H9 (cell line): ENCODE measurements at regions not wholly inside any gene's neighbourhood (a gene's known extent, or its start where the extent isn't known, plus 50 kb on each side); places are given as distances from the start of the nearest gene placed in this dataset.

Experiments used
- DNase-seq: peaks from one replicate; pipeline ENCODE4 v3.0.0-alpha.2; 2017
- H2AFZ ChIP-seq: one replicate; pipeline ENCODE4 v1.6.1; 2013; ENCODE audit warnings: mild to moderate bottlenecking, low read length, control low read depth, moderate library complexity
- H2AK5ac ChIP-seq: 2 replicates; pipeline ENCODE4 v1.6.1; 2013; ENCODE audit warnings: low read length, control low read depth, mixed read lengths; ENCODE audit not compliant: insufficient read length
- H2BK120ac ChIP-seq: one replicate; pipeline ENCODE4 v1.6.1; 2013; ENCODE audit warnings: low read depth, mild to moderate bottlenecking, low read length, control low read depth, inconsistent platforms; ENCODE audit not compliant: poor library complexity, severe bottlenecking
- H2BK12ac ChIP-seq: 2 replicates; pipeline ENCODE4 v1.6.1; 2013; ENCODE audit warnings: low read length, control low read depth, mixed read lengths, low read depth; ENCODE audit not compliant: insufficient read length
- H2BK15ac ChIP-seq: 2 replicates; pipeline ENCODE4 v1.6.1; 2013; ENCODE audit warnings: low read depth, low read length, control low read depth
- H2BK20ac ChIP-seq: one replicate; pipeline ENCODE4 v1.6.1; 2013; ENCODE audit warnings: low read depth, mild to moderate bottlenecking, low read length, control low read depth, inconsistent platforms; ENCODE audit not compliant: poor library complexity, severe bottlenecking
- H2BK5ac ChIP-seq: 2 replicates; pipeline ENCODE4 v1.6.1; 2013; ENCODE audit warnings: low read length, control low read depth, mixed read lengths; ENCODE audit not compliant: insufficient read length
- H3K14ac ChIP-seq: 2 replicates; pipeline ENCODE4 v1.6.1; 2013; ENCODE audit warnings: low read length, control low read depth; ENCODE audit not compliant: insufficient read depth
- H3K18ac ChIP-seq: 2 replicates; pipeline ENCODE4 v1.6.1; 2013; ENCODE audit warnings: low read depth, mild to moderate bottlenecking, mixed read lengths, low read length, control low read depth; ENCODE audit not compliant: insufficient read length
- H3K23ac ChIP-seq: 2 replicates; pipeline ENCODE4 v1.6.1; 2013; ENCODE audit warnings: low read length, control low read depth, mixed read lengths, low read depth; ENCODE audit not compliant: insufficient read length
- H3K23me2 ChIP-seq: 2 replicates; pipeline ENCODE4 v1.6.1; 2013; ENCODE audit warnings: low read depth, mild to moderate bottlenecking, mixed read lengths, low read length, control low read depth; ENCODE audit not compliant: insufficient read length, poor library complexity, severe bottlenecking
- H3K27ac ChIP-seq: 2 replicates; pipeline ENCODE4 v1.5.1; 2013; ENCODE audit warnings: low read length, control low read depth, mixed read lengths, low read depth; ENCODE audit not compliant: insufficient read length
- H3K27me3 ChIP-seq: 2 replicates; pipeline ENCODE4 v1.6.1; 2013; ENCODE audit warnings: low read length, control low read depth, inconsistent platforms; ENCODE audit not compliant: insufficient read depth
- H3K4ac ChIP-seq: 2 replicates; pipeline ENCODE4 v1.6.1; 2013; ENCODE audit warnings: low read depth, mild to moderate bottlenecking, control low read depth, inconsistent platforms, low read length, moderate library complexity
- H3K4me1 ChIP-seq: 2 replicates; pipeline ENCODE4 v1.6.1; 2013; ENCODE audit warnings: low read length, control low read depth, inconsistent platforms; ENCODE audit not compliant: insufficient read depth
- H3K4me2 ChIP-seq: 2 replicates; pipeline ENCODE4 v1.6.1; 2013; ENCODE audit warnings: low read length, control low read depth, mixed read lengths; ENCODE audit not compliant: insufficient read length, insufficient read depth
- H3K56ac ChIP-seq: 2 replicates; pipeline ENCODE4 v1.6.1; 2013; ENCODE audit warnings: low read depth, mild to moderate bottlenecking, mixed read lengths, low read length, control low read depth; ENCODE audit not compliant: insufficient read length
- H3K79me1 ChIP-seq: 2 replicates; pipeline ENCODE4 v1.6.1; 2013; ENCODE audit warnings: low read depth, mild to moderate bottlenecking, moderate library complexity, low read length, control low read depth, inconsistent platforms; ENCODE audit not compliant: insufficient read depth, poor library complexity, severe bottlenecking
- H3K79me2 ChIP-seq: 2 replicates; pipeline ENCODE4 v1.6.1; 2013; ENCODE audit warnings: low read length, control low read depth, inconsistent platforms; ENCODE audit not compliant: insufficient read depth
- H3K9ac ChIP-seq: 2 replicates; pipeline ENCODE4 v1.6.1; 2013; ENCODE audit warnings: low read length, control low read depth, mixed read lengths; ENCODE audit not compliant: insufficient read length; ENCODE audit errors: extremely low read depth
- H3K9me3 ChIP-seq: one replicate; pipeline ENCODE4 v1.6.1; 2013; ENCODE audit warnings: low read depth, low read length, inconsistent platforms; ENCODE audit not compliant: control insufficient read depth
- H3T11ph ChIP-seq: one replicate; pipeline ENCODE4 v1.6.1; 2013; ENCODE audit warnings: mild to moderate bottlenecking, low read length, control low read depth, inconsistent platforms
- H4K20me1 ChIP-seq: one replicate; pipeline ENCODE4 v1.6.1; 2013; ENCODE audit not compliant: control insufficient read depth, insufficient read length, insufficient read depth
- H4K5ac ChIP-seq: 2 replicates; pipeline ENCODE4 v1.6.1; 2013; ENCODE audit warnings: low read depth, mild to moderate bottlenecking, mixed read lengths, low read length, control low read depth; ENCODE audit not compliant: insufficient read length
- H4K8ac ChIP-seq: replicated peaks from 2 replicates; pipeline ENCODE4 v1.6.1; 2013; ENCODE audit warnings: low read length, control low read depth, mixed read lengths, low read depth; ENCODE audit not compliant: insufficient read length
- H4K91ac ChIP-seq: 2 replicates; pipeline ENCODE4 v1.6.1; 2013; ENCODE audit warnings: low read depth, mild to moderate bottlenecking, moderate library complexity, mixed read lengths, low read length, control low read depth; ENCODE audit not compliant: insufficient read length
- H3K27ac Mint-ChIP-seq, 3 experiments: 2 replicates in 2 of 3; 3 replicates in 1 of 3; pipeline ENCODE4 v1.8.0; 2020 to 2021; ENCODE audit warnings: mixed read lengths in 3 of 3, mild to moderate bottlenecking in 1 of 3, moderate library complexity in 1 of 3
- H3K27me3 Mint-ChIP-seq: 2 replicates; pipeline ENCODE4 v1.8.0; 2021; ENCODE audit warnings: low read depth, mild to moderate bottlenecking, moderate library complexity, mixed read lengths
- H3K36me3 Mint-ChIP-seq, 3 experiments: 2 replicates in 2 of 3; 3 replicates in 1 of 3; pipeline ENCODE4 v1.8.0; 2020 to 2021; ENCODE audit warnings: low read depth in 3 of 3, mixed read lengths in 3 of 3; ENCODE audit not compliant: insufficient read depth in 1 of 3
- H3K4me1 Mint-ChIP-seq, 2 experiments: 2 replicates each; pipeline ENCODE4 v1.8.0; 2020; ENCODE audit warnings: mixed read lengths in 2 of 2
- H3K4me3 Mint-ChIP-seq, 2 experiments: 2 replicates in 1 of 2; 3 replicates in 1 of 2; pipeline ENCODE4 v1.8.0; 2020 to 2021; ENCODE audit warnings: mild to moderate bottlenecking in 2 of 2, mixed read lengths in 2 of 2, moderate library complexity in 1 of 2
- H3K9me3 Mint-ChIP-seq, 2 experiments: 2 replicates in 1 of 2; 3 replicates in 1 of 2; pipeline ENCODE4 v1.8.0; 2020; ENCODE audit warnings: mild to moderate bottlenecking in 2 of 2, mixed read lengths in 2 of 2, moderate library complexity in 1 of 2
- CTCF ChIP-seq: fragments of 200-600 bp; sonication (generic); conservative IDR thresholded peaks from 3 replicates; pipeline ENCODE4 v1.8.0; 2021; ENCODE audit warnings: antibody characterized with exemption, mild to moderate bottlenecking
- WGBS: extraction: QIAGEN DNeasy Blood & Tissue Kit; methylation state at CpG from one replicate; pipeline ENCODE4 v1.1.7; 2013; ENCODE audit warnings: missing lambda C conversion rate, low lambda C conversion rate, mixed read lengths; ENCODE audit not compliant: insufficient read length; ENCODE audit errors: extremely low coverage; 5-methylcytosine and 5-hydroxymethylcytosine counted together

- H3K18ac ChIP-seq, result no peak overlapping the region
Observed at GRCh38 chr7:113464096-113464855, 345.9 kb upstream of the SMIM30 start.

More at GRCh38 chr7:113464096-113464855, 345.9 kb upstream of the SMIM30 start:
- H3K27me3 Mint-ChIP-seq, result no peaks in the 10 kb centered on the region
- Histone ChIP-seq H4K8ac (no peak overlapping the region), H3K9me3 (no peaks in the 10 kb centered on the region), H2BK15ac (no peak overlapping the region), H3K56ac (no peak overlapping the region), H3K9ac (no peak overlapping the region), H3K4me2 (no peak overlapping the region), H3K79me1 (no peaks in the 10 kb centered on the region), H3K4ac (no peak overlapping the region), H2BK20ac (no peak overlapping the region), H2BK120ac (no peak overlapping the region), H3K27ac (no peak overlapping the region), H2BK12ac (no peak overlapping the region), H3K4me1 (no peaks in the 10 kb centered on the region), H3K27me3 (no peaks in the 10 kb centered on the region), H4K5ac (no peak overlapping the region), H3K23me2 (no peaks in the 10 kb centered on the region), H4K20me1 (no peaks in the 10 kb centered on the region), H3K14ac (no peak overlapping the region), H2AFZ (no peak overlapping the region), H3K23ac (no peak overlapping the region), H2BK5ac (no peak overlapping the region), H2AK5ac (no peak overlapping the region), H3K79me2 (no peaks in the 10 kb centered on the region), H4K91ac (no peak overlapping the region), H3T11ph (no peak overlapping the region)
- no peak for TF ChIP-seq CTCF
- H3K36me3 Mint-ChIP-seq, result peaks cover 0 to 14% (median 0%) of the 10 kb centered on the region in 3 experiments; a peak in 2 of 7 replicates
- no peak overlapping the region for H3K27ac Mint-ChIP-seq
- H3K9me3 Mint-ChIP-seq, result peaks cover 0 to 23% of the 10 kb centered on the region in 2 experiments; a peak in 2 of 5 replicates
- no CpG with 5 or more reads among the region's 3 CpGs for WGBS
- no peak overlapping the region for H3K4me3 Mint-ChIP-seq
- no peaks in the 10 kb centered on the region for H3K4me1 Mint-ChIP-seq
- no peak for DNase-seq
